ENCODE measurements at regions not wholly inside any gene's neighbourhood (a gene's known extent, or its start where the extent isn't known, plus 50 kb on each side); places are given as distances from the start of the nearest gene placed in this dataset.
"Not testable (repeated sequence)": the region's sequence is repeated elsewhere in the genome, so short reads cannot be mapped to it uniquely, and the experiment has no call there.

DNA sequence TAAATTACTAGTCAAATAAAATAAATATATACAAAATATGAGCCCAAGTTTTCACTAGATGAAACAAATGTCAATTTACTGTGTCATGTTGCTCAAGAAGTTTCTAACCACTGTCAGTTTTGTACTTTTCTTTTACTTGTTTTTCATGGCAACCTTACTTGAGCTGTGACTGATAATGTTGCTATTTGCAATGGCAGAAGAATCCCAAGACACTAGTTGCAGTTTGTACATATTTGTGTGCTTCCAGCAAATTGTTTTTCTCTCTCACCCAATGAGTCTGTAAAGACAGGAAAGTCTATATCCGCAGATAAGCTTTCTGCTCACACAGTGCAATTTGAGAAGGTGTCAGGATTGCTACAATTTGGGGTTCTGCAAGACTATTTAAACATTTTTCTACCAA, 338.6 kb upstream of the PCSK5 start:
- TF ChIP-seq, protein P1, sequence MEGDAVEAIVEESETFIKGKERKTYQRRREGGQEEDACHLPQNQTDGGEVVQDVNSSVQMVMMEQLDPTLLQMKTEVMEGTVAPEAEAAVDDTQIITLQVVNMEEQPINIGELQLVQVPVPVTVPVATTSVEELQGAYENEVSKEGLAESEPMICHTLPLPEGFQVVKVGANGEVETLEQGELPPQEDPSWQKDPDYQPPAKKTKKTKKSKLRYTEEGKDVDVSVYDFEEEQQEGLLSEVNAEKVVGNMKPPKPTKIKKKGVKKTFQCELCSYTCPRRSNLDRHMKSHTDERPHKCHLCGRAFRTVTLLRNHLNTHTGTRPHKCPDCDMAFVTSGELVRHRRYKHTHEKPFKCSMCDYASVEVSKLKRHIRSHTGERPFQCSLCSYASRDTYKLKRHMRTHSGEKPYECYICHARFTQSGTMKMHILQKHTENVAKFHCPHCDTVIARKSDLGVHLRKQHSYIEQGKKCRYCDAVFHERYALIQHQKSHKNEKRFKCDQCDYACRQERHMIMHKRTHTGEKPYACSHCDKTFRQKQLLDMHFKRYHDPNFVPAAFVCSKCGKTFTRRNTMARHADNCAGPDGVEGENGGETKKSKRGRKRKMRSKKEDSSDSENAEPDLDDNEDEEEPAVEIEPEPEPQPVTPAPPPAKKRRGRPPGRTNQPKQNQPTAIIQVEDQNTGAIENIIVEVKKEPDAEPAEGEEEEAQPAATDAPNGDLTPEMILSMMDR (IDR thresholded peaks at IDR 0.05): no peak
- TF ChIP-seq ZFX (IDR thresholded peaks at IDR 0.05; ENCODE audit: borderline replicate concordance): no peak
- H3K27ac ChIP-seq: no peak overlapping the region

DNA sequence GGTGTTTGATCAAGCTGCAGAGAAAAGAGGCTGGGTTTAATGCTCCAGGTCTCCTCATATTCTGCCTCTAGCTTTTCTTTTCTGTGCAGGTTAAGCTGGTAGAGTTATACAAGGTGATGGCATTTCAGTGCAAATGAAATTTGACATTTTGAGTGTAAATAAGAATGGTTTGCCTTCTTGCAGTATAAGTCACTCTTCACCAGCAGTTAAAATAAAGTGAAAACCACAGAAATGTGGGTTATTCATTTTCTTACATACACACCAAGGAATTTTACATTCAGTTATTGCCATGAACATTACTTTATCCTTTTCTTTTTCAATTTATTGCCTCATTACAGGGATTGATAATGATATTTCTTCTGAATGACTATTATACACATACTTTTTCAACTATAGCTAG, 337.5 kb upstream of the PCSK5 start:
- TF ChIP-seq, protein P1 (IDR thresholded peaks at IDR 0.05): no peak
- no peak for TF ChIP-seq ZFX (IDR thresholded peaks at IDR 0.05; ENCODE audit: borderline replicate concordance)

DNA sequence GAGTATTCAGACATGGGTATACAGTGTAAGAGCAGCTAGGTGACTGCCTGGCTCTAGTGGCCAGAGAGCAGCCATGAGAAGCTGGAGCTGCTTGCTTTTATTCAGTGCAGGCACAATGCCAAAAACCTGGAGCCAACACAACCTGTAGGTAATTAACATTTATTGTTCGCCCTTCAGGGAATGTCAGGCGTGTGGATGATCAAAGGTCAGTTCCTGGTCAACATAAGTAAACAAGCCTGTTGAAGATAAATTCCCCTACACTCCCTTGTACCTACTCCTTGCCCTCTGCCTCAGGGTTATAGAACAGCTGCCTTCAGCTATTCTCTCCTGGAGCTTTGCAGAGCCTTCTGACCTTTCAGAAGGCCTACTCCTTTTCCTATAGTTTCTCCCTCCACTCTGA, 323.7 kb upstream of the PCSK5 start:
- not testable (repeated sequence) for H3K27ac ChIP-seq

More for the DNA sequence above, 337.5 kb upstream of the PCSK5 start:
- no peak overlapping the region for H3K27ac ChIP-seq

DNA sequence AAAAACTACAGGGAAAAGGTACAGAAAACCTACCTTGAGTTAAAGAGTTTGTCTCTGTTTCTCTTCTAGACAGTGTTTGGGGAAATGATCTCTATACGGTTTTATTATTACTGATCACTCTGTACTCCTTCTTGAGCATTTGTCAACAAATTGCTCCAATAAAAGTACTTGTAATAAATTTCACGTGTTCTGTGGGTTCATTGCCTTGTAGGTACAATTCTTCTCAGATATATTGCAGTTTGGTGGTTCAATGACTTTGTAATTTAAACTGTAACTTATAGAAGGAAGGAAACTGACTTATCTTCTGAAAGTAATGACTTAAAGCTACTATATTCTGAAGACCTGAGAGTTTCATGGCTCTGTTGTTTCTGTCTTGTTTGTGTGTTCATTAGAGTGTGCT, 319.9 kb upstream of the PCSK5 start:
- TF ChIP-seq, protein P1 (IDR thresholded peaks at IDR 0.05): no peak
- TF ChIP-seq ZFX (IDR thresholded peaks at IDR 0.05; ENCODE audit: borderline replicate concordance): no peak
- H3K27ac ChIP-seq: no peak overlapping the region

DNA sequence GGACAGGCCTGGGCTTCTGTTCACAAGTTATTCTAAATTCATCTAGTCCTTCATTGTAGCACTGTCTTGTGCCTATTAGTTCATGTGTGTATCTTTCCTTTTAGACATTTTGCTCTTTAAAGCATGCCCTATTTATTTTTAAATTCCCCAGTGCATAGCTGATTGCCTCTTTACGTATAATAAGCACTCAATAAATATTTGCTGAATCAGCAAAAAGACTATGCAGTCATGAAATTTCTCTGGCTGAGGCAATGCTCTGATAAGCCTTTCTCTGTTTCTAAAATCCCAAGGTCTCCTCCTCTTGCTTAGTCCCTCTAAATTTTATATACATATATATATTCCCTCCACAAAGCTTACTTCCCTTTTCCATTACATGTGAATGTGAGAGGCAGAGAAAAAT, 315.9 kb upstream of the PCSK5 start:
- no peak for TF ChIP-seq ZFX (IDR thresholded peaks at IDR 0.05; ENCODE audit: borderline replicate concordance)
- TF ChIP-seq, protein P1 (IDR thresholded peaks at IDR 0.05): no peak
- H3K27ac ChIP-seq: no peak overlapping the region

DNA sequence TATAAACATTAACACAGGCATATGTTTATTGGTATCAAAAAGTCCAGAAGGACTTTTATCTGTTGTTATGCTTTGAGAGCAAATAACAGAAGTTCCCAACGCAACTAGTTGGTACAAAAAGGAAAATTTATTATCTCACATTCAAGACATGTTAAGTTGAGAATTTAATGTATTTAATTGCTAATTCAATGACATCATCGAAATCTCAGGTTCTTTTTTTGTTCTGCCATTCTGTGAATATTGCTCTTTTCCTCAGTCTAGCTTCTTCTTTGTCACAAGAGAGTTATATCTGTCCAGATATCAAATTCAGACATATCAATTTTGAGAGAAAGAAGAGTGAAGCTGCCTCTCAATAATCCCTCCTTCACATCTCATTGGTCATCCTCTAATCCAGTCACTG, 307.6 kb upstream of the PCSK5 start:
- H3K27ac ChIP-seq: no peak overlapping the region
- TF ChIP-seq, protein P1 (IDR thresholded peaks at IDR 0.05): no peak
- TF ChIP-seq ZFX (IDR thresholded peaks at IDR 0.05; ENCODE audit: borderline replicate concordance): no peak

DNA sequence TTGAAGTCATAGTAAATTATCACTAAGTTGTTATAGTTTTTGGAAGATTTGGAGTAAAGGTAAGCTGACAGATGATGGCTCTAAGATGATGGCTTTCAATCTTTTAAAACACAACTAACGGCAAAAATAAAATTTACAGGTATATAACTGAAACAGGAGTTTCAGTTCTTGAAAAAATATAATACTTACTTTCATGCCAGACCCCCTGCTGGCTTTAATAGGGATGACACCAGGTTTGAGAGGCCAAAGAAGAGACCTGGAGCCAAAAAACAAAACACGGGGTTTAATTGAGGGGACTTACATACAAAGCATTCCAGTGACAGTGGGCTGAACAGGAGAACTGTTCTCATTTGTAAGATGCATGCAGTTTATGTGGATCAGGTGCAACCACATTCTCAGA, 301.7 kb upstream of the PCSK5 start:
- no peak for TF ChIP-seq ZFX (IDR thresholded peaks at IDR 0.05; ENCODE audit: borderline replicate concordance)
- TF ChIP-seq, protein P1 (IDR thresholded peaks at IDR 0.05): peak; percentile 33
- H3K27ac ChIP-seq: no peak overlapping the region

DNA sequence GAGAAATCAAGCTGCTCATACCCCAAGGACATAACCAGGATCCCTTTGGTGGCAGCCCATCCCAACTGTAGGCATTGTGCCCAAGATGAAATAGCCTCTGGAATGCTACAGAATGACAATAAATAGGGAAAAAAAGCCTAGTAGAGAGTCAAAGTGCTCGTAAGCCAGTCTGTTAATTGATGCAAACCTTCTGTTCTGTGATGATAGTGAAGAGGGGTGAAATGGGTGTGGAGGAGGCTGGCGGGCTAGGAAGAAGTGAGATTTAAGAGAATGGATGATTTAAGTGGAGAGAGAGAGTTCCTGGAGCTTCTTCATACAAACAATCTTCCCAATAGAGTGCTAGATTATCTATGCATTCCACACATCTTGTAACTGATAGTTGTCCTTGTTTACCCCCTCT, 301.0 kb upstream of the PCSK5 start:
- no peak for TF ChIP-seq ZFX (IDR thresholded peaks at IDR 0.05; ENCODE audit: borderline replicate concordance)
- TF ChIP-seq, protein P1 (IDR thresholded peaks at IDR 0.05): no peak

More for the DNA sequence above, 301.0 kb upstream of the PCSK5 start:
- no peak overlapping the region for H3K27ac ChIP-seq
